T-helper 2 cell treated with Interferon-gamma antibody and Interleukin-4, amounts not matched to agents 5 μg/mL and 100 μg/mL, for 36 hours (primary cell): ENCODE measurements at regions not wholly inside any gene's neighbourhood (a gene's known extent, or its start where the extent isn't known, plus 50 kb on each side); places are given as distances from the start of the nearest gene placed in this dataset.

Source experiments
- DNase-seq: peaks from one replicate; pipeline ENCODE4 v3.0.0; 2021; ENCODE audit warnings: low spot score
- H3K27ac Mint-ChIP-seq: one replicate; pipeline ENCODE4 v1.8.0; 2021; ENCODE audit warnings: mild to moderate bottlenecking, mixed read lengths
- H3K27me3 Mint-ChIP-seq: one replicate; pipeline ENCODE4 v1.8.0; 2021; ENCODE audit warnings: low read depth, mixed read lengths
- H3K36me3 Mint-ChIP-seq: one replicate; pipeline ENCODE4 v1.8.0; 2021; ENCODE audit warnings: low read depth, mixed read lengths
- H3K4me1 Mint-ChIP-seq: one replicate; pipeline ENCODE4 v1.8.0; 2021; ENCODE audit warnings: low read depth, mixed read lengths
- H3K4me3 Mint-ChIP-seq: one replicate; pipeline ENCODE4 v1.8.0; 2022; ENCODE audit warnings: mild to moderate bottlenecking, moderate library complexity, mixed read lengths
- H3K9me3 Mint-ChIP-seq: one replicate; pipeline ENCODE4 v1.8.0; 2021; ENCODE audit warnings: mixed read lengths

- H3K27ac Mint-ChIP-seq, result no peak overlapping the region
- H3K4me1 Mint-ChIP-seq, result no peaks in the 10 kb centered on the region
- no peak for DNase-seq
- H3K9me3 Mint-ChIP-seq, result no peaks in the 10 kb centered on the region
- H3K27me3 Mint-ChIP-seq, result peaks cover 16% of the 10 kb centered on the region
- H3K36me3 Mint-ChIP-seq, result no peaks in the 10 kb centered on the region
- H3K4me3 Mint-ChIP-seq, result no peak overlapping the region
Observed at GRCh38 chr2:54360055-54360792, 95.9 kb upstream of the SPTBN1 start.

- H3K27me3 Mint-ChIP-seq, result peaks cover 8% of the 10 kb centered on the region
- no peaks in the 10 kb centered on the region for H3K9me3 Mint-ChIP-seq
- no peak overlapping the region for H3K4me3 Mint-ChIP-seq
- H3K4me1 Mint-ChIP-seq, result no peaks in the 10 kb centered on the region
- no peak overlapping the region for H3K27ac Mint-ChIP-seq
- no peak for DNase-seq
- no peaks in the 10 kb centered on the region for H3K36me3 Mint-ChIP-seq
Observed at GRCh38 chr2:54364409-54364808, 91.7 kb upstream of the SPTBN1 start.

DNA sequence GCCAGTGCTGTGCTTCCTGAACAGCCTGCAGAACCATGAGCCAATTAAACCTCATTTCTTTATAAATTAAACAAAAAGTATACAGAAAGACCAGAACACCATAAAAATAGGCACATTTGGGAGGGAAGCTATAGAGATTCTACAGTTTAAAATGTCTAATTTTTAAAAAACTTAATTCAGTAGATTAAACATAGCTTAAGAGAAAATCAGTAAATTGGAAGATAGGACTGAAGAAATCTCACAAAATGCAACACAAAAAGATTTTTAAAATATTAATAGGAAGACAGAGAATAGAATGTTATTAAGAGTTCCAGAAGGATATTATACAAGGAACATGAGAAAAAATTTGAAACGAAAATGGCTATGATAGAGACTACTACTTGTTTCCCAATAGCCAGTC is 90.5 kb upstream of the SPTBN1 start:
- no peaks in the 10 kb centered on the region for H3K36me3 Mint-ChIP-seq

DNA sequence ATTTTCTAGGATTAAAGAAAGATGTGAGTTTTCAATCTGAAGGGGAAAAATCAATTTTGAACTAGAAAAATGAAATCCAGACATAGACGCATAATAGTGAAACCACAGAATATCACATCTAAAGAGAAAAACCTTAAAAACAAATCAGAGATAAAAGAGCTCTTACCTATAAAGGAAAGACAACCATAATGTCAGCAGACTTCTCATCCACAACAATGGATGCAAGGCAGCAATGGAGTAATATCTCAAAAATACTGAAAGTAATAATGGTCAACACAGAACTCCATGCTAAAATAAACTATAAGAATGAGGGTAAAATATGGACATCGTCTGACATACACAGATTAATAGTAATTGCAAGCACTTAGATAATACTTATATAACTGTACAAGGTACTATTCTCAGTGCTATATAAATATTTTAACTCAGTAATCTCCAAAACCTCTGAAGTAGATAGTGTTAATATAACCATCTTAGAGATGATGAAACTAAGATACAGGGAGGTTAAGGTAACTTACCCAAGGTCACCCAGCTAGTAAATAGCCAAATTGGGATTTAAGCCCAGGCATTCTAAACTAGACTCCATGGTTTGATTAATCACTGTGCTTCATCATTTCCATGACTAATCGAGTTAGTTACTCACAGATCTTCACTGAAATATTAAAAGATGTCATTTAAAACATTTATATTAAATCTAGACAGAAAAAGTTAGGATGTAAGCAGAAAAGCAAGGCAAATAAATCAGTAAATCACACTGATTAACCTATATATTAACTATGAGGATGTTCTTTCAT is 89.4 kb upstream of the SPTBN1 start:
- no peak for DNase-seq
- Mint-ChIP-seq H3K27me3 (peaks cover 8% of the 10 kb centered on the region), H3K36me3 (no peaks in the 10 kb centered on the region)

More for the DNA sequence above, 90.5 kb upstream of the SPTBN1 start:
- DNase-seq, result no peak
- no peaks in the 10 kb centered on the region for H3K9me3 Mint-ChIP-seq
- no peaks in the 10 kb centered on the region for H3K4me1 Mint-ChIP-seq
- no peak overlapping the region for H3K27ac Mint-ChIP-seq
- no peak overlapping the region for H3K4me3 Mint-ChIP-seq
- H3K27me3 Mint-ChIP-seq, result peaks cover 8% of the 10 kb centered on the region

DNA sequence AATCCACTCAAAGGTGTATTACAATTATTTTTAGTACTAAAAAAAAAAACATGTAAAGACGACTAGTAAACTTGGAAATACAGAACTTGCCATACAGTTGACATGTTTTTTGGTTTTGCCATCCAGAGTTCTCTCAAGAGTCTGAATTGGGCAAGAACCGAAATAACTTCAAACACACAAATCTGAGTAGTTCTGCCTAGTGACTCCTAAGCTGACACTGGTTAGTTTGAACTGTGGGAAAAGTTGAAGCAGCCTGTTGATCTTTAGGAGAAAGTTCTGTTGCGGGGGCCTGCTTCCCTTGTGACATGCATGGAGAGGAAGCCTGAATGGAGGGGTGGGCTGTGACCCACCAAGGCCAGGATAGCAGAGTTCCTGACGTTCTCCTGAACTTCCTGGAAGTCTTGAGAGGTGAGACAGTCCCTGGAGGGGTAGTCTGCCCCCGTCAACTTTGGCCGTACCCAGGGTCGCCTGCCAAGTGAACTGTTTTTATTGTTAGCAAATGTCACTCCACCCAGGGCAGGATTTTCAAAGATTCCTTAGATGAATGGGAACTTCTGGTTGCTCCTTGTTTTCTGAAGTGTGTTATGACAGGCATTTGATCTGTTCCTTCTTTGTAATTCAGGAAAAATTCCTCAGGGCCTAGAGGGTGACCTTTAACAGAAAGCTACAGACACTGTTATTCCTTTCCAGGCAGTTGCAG is 85.6 kb upstream of the SPTBN1 start:
- Mint-ChIP-seq H3K27me3 (peaks cover 2% of the 10 kb centered on the region), H3K4me3 (no peak overlapping the region), H3K4me1 (no peaks in the 10 kb centered on the region), H3K9me3 (no peaks in the 10 kb centered on the region), H3K36me3 (no peaks in the 10 kb centered on the region), H3K27ac (no peak overlapping the region)
- DNase-seq, result no peak

More for the DNA sequence above, 89.4 kb upstream of the SPTBN1 start:
- H3K9me3 Mint-ChIP-seq, result no peaks in the 10 kb centered on the region
- no peak overlapping the region for H3K27ac Mint-ChIP-seq
- H3K4me3 Mint-ChIP-seq, result no peak overlapping the region
- no peaks in the 10 kb centered on the region for H3K4me1 Mint-ChIP-seq

- DNase-seq, result no peak
- H3K4me1 Mint-ChIP-seq, result no peaks in the 10 kb centered on the region
- peaks cover 4% of the 10 kb centered on the region for H3K27me3 Mint-ChIP-seq
- H3K27ac Mint-ChIP-seq, result no peak overlapping the region
- H3K9me3 Mint-ChIP-seq, result no peaks in the 10 kb centered on the region
- H3K4me3 Mint-ChIP-seq, result no peak overlapping the region
- no peaks in the 10 kb centered on the region for H3K36me3 Mint-ChIP-seq
Observed at GRCh38 chr2:54371460-54372065, 84.6 kb upstream of the SPTBN1 start.

DNA sequence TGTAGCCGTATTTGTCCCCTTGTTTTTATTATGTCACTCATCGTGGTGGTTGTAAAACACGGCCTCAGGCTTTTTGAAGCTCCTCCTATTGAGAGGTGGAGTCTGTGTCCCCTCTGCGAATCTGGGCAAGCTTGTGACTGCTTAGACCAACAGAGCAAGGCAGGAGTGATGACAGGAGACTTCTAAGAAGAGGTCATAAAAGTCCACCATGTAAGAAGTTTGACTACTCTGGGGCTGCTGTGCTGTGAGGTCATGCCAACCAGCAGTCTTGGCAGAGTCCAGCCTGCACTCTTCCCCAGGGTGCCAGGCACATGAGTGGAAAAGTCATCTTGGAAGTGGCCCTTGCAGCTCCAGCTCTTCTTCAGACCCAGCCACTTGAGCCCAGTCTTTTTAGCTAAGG is 83.8 kb upstream of the SPTBN1 start:
- Mint-ChIP-seq H3K27ac (no peak overlapping the region), H3K27me3 (peaks cover 4% of the 10 kb centered on the region), H3K9me3 (no peaks in the 10 kb centered on the region), H3K36me3 (no peaks in the 10 kb centered on the region), H3K4me3 (no peak overlapping the region), H3K4me1 (no peaks in the 10 kb centered on the region)
- no peak for DNase-seq

DNA sequence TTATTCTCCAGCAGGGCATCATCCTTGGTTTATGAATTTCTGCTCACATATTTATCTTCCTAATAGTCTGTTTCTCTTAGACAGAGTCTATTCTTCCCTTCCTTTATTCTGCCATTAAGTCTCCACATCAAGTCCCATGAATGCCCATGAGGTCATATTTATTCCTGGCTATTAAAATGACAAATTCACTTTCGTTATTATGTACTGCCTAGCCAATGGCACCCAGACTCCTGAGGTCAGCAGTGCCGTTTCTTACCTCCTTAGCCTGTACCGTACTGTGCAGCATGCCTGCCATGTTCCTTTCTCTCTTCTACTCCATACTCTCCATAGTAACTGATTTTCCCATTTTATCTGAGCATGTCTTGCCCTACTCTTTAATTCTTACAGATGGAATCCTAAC is 82.3 kb upstream of the SPTBN1 start:
- H3K36me3 Mint-ChIP-seq, result no peaks in the 10 kb centered on the region
- H3K27ac Mint-ChIP-seq, result no peak overlapping the region
- H3K27me3 Mint-ChIP-seq, result peaks cover 4% of the 10 kb centered on the region
- no peaks in the 10 kb centered on the region for H3K9me3 Mint-ChIP-seq
- no peak for DNase-seq
- H3K4me1 Mint-ChIP-seq, result no peaks in the 10 kb centered on the region
- H3K4me3 Mint-ChIP-seq, result no peak overlapping the region

- H3K9me3 Mint-ChIP-seq, result no peaks in the 10 kb centered on the region
- DNase-seq, result no peak
- no peaks in the 10 kb centered on the region for H3K36me3 Mint-ChIP-seq
- no peaks in the 10 kb centered on the region for H3K4me1 Mint-ChIP-seq
- no peak overlapping the region for H3K27ac Mint-ChIP-seq
- no peak overlapping the region for H3K4me3 Mint-ChIP-seq
- H3K27me3 Mint-ChIP-seq, result peaks cover 4% of the 10 kb centered on the region
Observed at GRCh38 chr2:54374591-54375364, 81.3 kb upstream of the SPTBN1 start.

- no peak for DNase-seq
- Mint-ChIP-seq H3K4me1 (no peaks in the 10 kb centered on the region), H3K27me3 (peaks cover 7% of the 10 kb centered on the region), H3K27ac (no peak overlapping the region), H3K9me3 (no peaks in the 10 kb centered on the region), H3K4me3 (no peak overlapping the region), H3K36me3 (no peaks in the 10 kb centered on the region)
Observed at GRCh38 chr2:54377451-54377850, 78.7 kb upstream of the SPTBN1 start.

- Mint-ChIP-seq H3K4me1 (no peaks in the 10 kb centered on the region), H3K36me3 (no peaks in the 10 kb centered on the region), H3K27ac (no peak overlapping the region), H3K4me3 (no peak overlapping the region), H3K9me3 (no peaks in the 10 kb centered on the region), H3K27me3 (peaks cover 7% of the 10 kb centered on the region)
- DNase-seq, result no peak
Observed at GRCh38 chr2:54377901-54378493, 78.1 kb upstream of the SPTBN1 start.

DNA sequence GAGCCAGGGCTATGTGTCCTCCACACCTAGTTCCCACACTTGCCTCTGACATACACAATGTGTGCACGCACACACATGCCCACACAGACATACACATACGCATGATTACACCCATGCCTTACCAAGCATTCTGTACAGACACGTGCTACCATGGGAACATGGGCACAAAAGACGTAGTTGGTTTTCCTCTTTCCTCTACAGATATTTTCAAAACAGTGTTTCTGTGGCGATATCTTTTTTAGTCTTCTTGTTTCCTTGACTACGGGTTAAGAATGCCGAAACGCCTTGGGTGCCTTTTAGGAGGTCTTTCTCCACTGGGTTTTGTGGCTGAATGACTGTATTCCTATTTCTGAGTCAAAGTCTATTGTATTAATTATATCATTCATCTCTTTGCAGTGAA is 75.5 kb upstream of the SPTBN1 start:
- no peaks in the 10 kb centered on the region for H3K9me3 Mint-ChIP-seq
- no peak overlapping the region for H3K4me3 Mint-ChIP-seq
- no peak overlapping the region for H3K27ac Mint-ChIP-seq
- H3K36me3 Mint-ChIP-seq, result no peaks in the 10 kb centered on the region
- H3K27me3 Mint-ChIP-seq, result peaks cover 4% of the 10 kb centered on the region
- H3K4me1 Mint-ChIP-seq, result no peaks in the 10 kb centered on the region
- no peak for DNase-seq

DNA sequence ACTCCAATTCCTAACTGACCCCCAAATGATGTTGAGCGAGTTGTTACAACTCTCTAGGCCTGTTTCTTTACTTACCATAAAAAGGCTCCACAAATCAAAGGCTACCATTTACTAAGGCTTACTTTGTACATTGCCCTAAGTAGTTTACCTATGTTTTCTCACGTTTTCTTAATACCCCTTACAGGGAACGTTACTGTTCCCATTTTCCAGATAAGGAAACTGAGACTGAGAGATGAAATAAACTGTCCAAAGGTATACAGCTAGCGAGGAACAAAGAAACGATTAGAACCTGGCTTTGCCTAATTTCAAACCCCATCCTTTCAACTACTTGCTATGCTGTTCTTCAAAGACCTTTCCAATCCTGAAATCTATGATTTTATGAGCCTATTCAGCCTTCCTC is 74.8 kb upstream of the SPTBN1 start:
- Mint-ChIP-seq H3K4me3 (no peak overlapping the region), H3K27ac (no peak overlapping the region), H3K27me3 (peaks cover 4% of the 10 kb centered on the region), H3K4me1 (no peaks in the 10 kb centered on the region), H3K9me3 (no peaks in the 10 kb centered on the region), H3K36me3 (no peaks in the 10 kb centered on the region)
- no peak for DNase-seq
